ENCODE measurements at regions not wholly inside any gene's neighbourhood (a gene's known extent, or its start where the extent isn't known, plus 50 kb on each side); places are given as distances from the start of the nearest gene placed in this dataset.

- H3K4me3 ChIP-seq (ENCODE audit: low read depth, low read length), result no peak overlapping the region
- no peak for DNase-seq (ENCODE audit: low read depth)
These were observed 58.6 kb downstream of the LIG4 start for GRCh38 chr13:108156749-108157148.

- DNase-seq (ENCODE audit: low read depth), result peak; percentile 5
- no peak overlapping the region for H3K4me3 ChIP-seq (ENCODE audit: low read depth, low read length)
These were observed 59.9 kb downstream of the LIG4 start for GRCh38 chr13:108155185-108156106.

GRCh38 chr13:108154421-108154858 lies 60.9 kb downstream of the LIG4 start:
- no peak for DNase-seq (ENCODE audit: low read depth)

GRCh38 chr13:108146642-108147041 lies 68.7 kb downstream of the LIG4 start:
- no peak for DNase-seq (ENCODE audit: low read depth)
- no peak overlapping the region for H3K4me3 ChIP-seq (ENCODE audit: low read depth, low read length)

More at GRCh38 chr13:108154421-108154858, 60.9 kb downstream of the LIG4 start:
- no peak overlapping the region for H3K4me3 ChIP-seq (ENCODE audit: low read depth, low read length)

GRCh38 chr13:108142702-108143436 lies 72.5 kb downstream of the LIG4 start:
- no peak overlapping the region for H3K4me3 ChIP-seq (ENCODE audit: low read depth, low read length)
- no peak for DNase-seq (ENCODE audit: low read depth)

- H3K4me3 ChIP-seq (ENCODE audit: low read depth, low read length), result no peak overlapping the region
- DNase-seq (ENCODE audit: low read depth), result no peak
These were observed 78.2 kb downstream of the LIG4 start for GRCh38 chr13:108137176-108137575.

- DNase-seq (ENCODE audit: low read depth), result no peak
- no peak overlapping the region for H3K4me3 ChIP-seq (ENCODE audit: low read depth, low read length)
These were observed 87.9 kb downstream of the LIG4 start for GRCh38 chr13:108127406-108127805.

- no peak for DNase-seq (ENCODE audit: low read depth)
These were observed 89.3 kb downstream of the LIG4 start for GRCh38 chr13:108126056-108126455.

GRCh38 chr13:108121406-108121805 lies 93.9 kb downstream of the LIG4 start:
- H3K4me3 ChIP-seq (ENCODE audit: low read depth, low read length), result no peak overlapping the region
- DNase-seq (ENCODE audit: low read depth), result no peak

More at GRCh38 chr13:108126056-108126455, 89.3 kb downstream of the LIG4 start:
- no peak overlapping the region for H3K4me3 ChIP-seq (ENCODE audit: low read depth, low read length)

- no peak for DNase-seq (ENCODE audit: low read depth)
- no peak overlapping the region for H3K4me3 ChIP-seq (ENCODE audit: low read depth, low read length)
These were observed 94.5 kb downstream of the LIG4 start for GRCh38 chr13:108120856-108121255.

- no peak for DNase-seq (ENCODE audit: low read depth)
- H3K4me3 ChIP-seq (ENCODE audit: low read depth, low read length), result no peak overlapping the region
These were observed 95.0 kb downstream of the LIG4 start for GRCh38 chr13:108120302-108120701.

- H3K4me3 ChIP-seq (ENCODE audit: low read depth, low read length), result no peak overlapping the region
- DNase-seq (ENCODE audit: low read depth), result no peak
These were observed 99.6 kb downstream of the LIG4 start for GRCh38 chr13:108115738-108116137.

- no peak for DNase-seq (ENCODE audit: low read depth)
These were observed 101.9 kb downstream of the LIG4 start for GRCh38 chr13:108113407-108113806.

GRCh38 chr13:108104736-108105135 lies 110.6 kb downstream of the LIG4 start:
- H3K4me3 ChIP-seq (ENCODE audit: low read depth, low read length), result no peak overlapping the region
- DNase-seq (ENCODE audit: low read depth), result no peak

More at GRCh38 chr13:108113407-108113806, 101.9 kb downstream of the LIG4 start:
- H3K4me3 ChIP-seq (ENCODE audit: low read depth, low read length), result no peak overlapping the region

GRCh38 chr13:108102771-108103170 lies 112.6 kb downstream of the LIG4 start:
- DNase-seq (ENCODE audit: low read depth), result no peak
- no peak overlapping the region for H3K4me3 ChIP-seq (ENCODE audit: low read depth, low read length)

GRCh38 chr13:108096301-108096915 lies 118.9 kb downstream of the LIG4 start:
- no peak for DNase-seq (ENCODE audit: low read depth)
- H3K4me3 ChIP-seq (ENCODE audit: low read depth, low read length), result no peak overlapping the region

- DNase-seq (ENCODE audit: low read depth), result no peak
- no peak overlapping the region for H3K4me3 ChIP-seq (ENCODE audit: low read depth, low read length)
These were observed 120.3 kb downstream of the LIG4 start for GRCh38 chr13:108095036-108095435.

- no peak for DNase-seq (ENCODE audit: low read depth)
- no peak overlapping the region for H3K4me3 ChIP-seq (ENCODE audit: low read depth, low read length)
These were observed 121.7 kb downstream of the LIG4 start for GRCh38 chr13:108093616-108094015.

- H3K4me3 ChIP-seq (ENCODE audit: low read depth, low read length), result no peak overlapping the region
- no peak for DNase-seq (ENCODE audit: low read depth)
These were observed 127.5 kb downstream of the LIG4 start for GRCh38 chr13:108087810-108088209.

- no peak for DNase-seq (ENCODE audit: low read depth)
- no peak overlapping the region for H3K4me3 ChIP-seq (ENCODE audit: low read depth, low read length)
These were observed 128.7 kb downstream of the LIG4 start for GRCh38 chr13:108086678-108087077.
